Suppressor macrophage treated with lipopolysaccharide for 4 hours (primary cell): ENCODE measurements at regions not wholly inside any gene's neighbourhood (a gene's known extent, or its start where the extent isn't known, plus 50 kb on each side); places are given as distances from the start of the nearest gene placed in this dataset.

Experiments used
- DNase-seq: peaks from one replicate; pipeline ENCODE4 v3.0.0-alpha.2; 2020

GRCh38 chrX:43018031-43018430, 240.1 kb upstream of the PPP1R2C start:
- no peak for DNase-seq

- no peak for DNase-seq
Measured at GRCh38 chrX:43019021-43019420, 241.1 kb upstream of the PPP1R2C start.

GRCh38 chrX:43025806-43026315, 247.9 kb upstream of the PPP1R2C start:
- no peak for DNase-seq

GRCh38 chrX:43064096-43064495, 286.1 kb upstream of the PPP1R2C start:
- no peak for DNase-seq

- no peak for DNase-seq
Measured at GRCh38 chrX:43065978-43066377, 288.0 kb upstream of the PPP1R2C start.

- no peak for DNase-seq
Measured at GRCh38 chrX:43068639-43069038, 290.7 kb upstream of the PPP1R2C start.

- DNase-seq = no peak
Measured at GRCh38 chrX:43083016-43083415, 305.1 kb upstream of the PPP1R2C start.

- DNase-seq = no peak
Measured at GRCh38 chrX:43087830-43088229, 309.9 kb upstream of the PPP1R2C start.

GRCh38 chrX:43096830-43097229, 318.9 kb upstream of the PPP1R2C start:
- DNase-seq = no peak

- DNase-seq = no peak
Measured at GRCh38 chrX:43106009-43106408, 328.0 kb upstream of the PPP1R2C start.

GRCh38 chrX:43108828-43109227, 330.9 kb upstream of the PPP1R2C start:
- no peak for DNase-seq

- peak; percentile 0 for DNase-seq
Measured at GRCh38 chrX:43121637-43122036, 343.7 kb upstream of the PPP1R2C start.

- no peak for DNase-seq
Measured at GRCh38 chrX:43139645-43140044, 361.7 kb upstream of the PPP1R2C start.

GRCh38 chrX:43140582-43140981, 362.6 kb upstream of the PPP1R2C start:
- no peak for DNase-seq

GRCh38 chrX:43141885-43142284, 363.9 kb upstream of the PPP1R2C start:
- no peak for DNase-seq

- DNase-seq = no peak
Measured at GRCh38 chrX:43148305-43148704, 370.3 kb upstream of the PPP1R2C start.

GRCh38 chrX:43165343-43165920, 387.5 kb upstream of the PPP1R2C start:
- DNase-seq = no peak

- DNase-seq = no peak
Measured at GRCh38 chrX:43166874-43167273, 388.9 kb upstream of the PPP1R2C start.

GRCh38 chrX:43175434-43175833, 397.5 kb upstream of the PPP1R2C start:
- DNase-seq = no peak

- DNase-seq = no peak
Measured at GRCh38 chrX:43176686-43177085, 398.7 kb upstream of the PPP1R2C start.

GRCh38 chrX:43188296-43188695, 410.3 kb upstream of the PPP1R2C start:
- no peak for DNase-seq

GRCh38 chrX:43211570-43211969, 433.6 kb upstream of the PPP1R2C start:
- DNase-seq = no peak

GRCh38 chrX:43218198-43218597, 437.9 kb upstream of the MAOA start:
- DNase-seq = no peak

GRCh38 chrX:43224496-43224895, 431.6 kb upstream of the MAOA start:
- DNase-seq = no peak

- DNase-seq = no peak
Measured at GRCh38 chrX:43225626-43226328, 430.3 kb upstream of the MAOA start.
